Suprapubic skin (tissue), 4 donors: ENCODE measurements at regions not wholly inside any gene's neighbourhood (a gene's known extent, or its start where the extent isn't known, plus 50 kb on each side); places are given as distances from the start of the nearest gene placed in this dataset.
A peak's percentile ranks its signal among the peaks of the same experiment; 100 is the strongest.

Experiments used
- DNase-seq, 2 donors: peaks; one replicate each; pipeline ENCODE4 v3.0.0-alpha.2; 2019; ENCODE audit warnings: low spot score in 2 of 2
- H3K27ac ChIP-seq: fragments of 200-600 bp; sonication (generic); one replicate; pipeline ENCODE4 v1.5.1; 2019
- H3K27me3 ChIP-seq: fragments of 200-600 bp; sonication (generic); one replicate; pipeline ENCODE4 v1.5.1; 2019
- H3K36me3 ChIP-seq: fragments of 200-600 bp; sonication (generic); one replicate; pipeline ENCODE4 v1.5.1; 2019
- H3K4me1 ChIP-seq: fragments of 200-600 bp; sonication (generic); one replicate; pipeline ENCODE4 v1.5.1; 2019
- H3K4me3 ChIP-seq: fragments of 200-600 bp; sonication (generic); one replicate; pipeline ENCODE4 v1.5.1; 2019; ENCODE audit warnings: mild to moderate bottlenecking
- H3K9me3 ChIP-seq: fragments of 200-600 bp; sonication (generic); one replicate; pipeline ENCODE4 v1.5.1; 2019
- CTCF ChIP-seq, 2 donors: fragments of 200-600 bp in 1 of 2; fragments of 450-650 bp in 1 of 2; sonication (generic) in 1 of 2; IDR thresholded peaks; one replicate each; pipeline ENCODE4 v1.5.1; 2016 to 2019; ENCODE audit warnings: antibody characterized with exemption in 2 of 2, mild to moderate bottlenecking in 1 of 2, moderate library complexity in 1 of 2
- EP300 ChIP-seq: sonication (generic); formaldehyde crosslinking; IDR thresholded peaks from one replicate; pipeline ENCODE4 v1.6.1; 2017; ENCODE audit warnings: antibody characterized with exemption
- POLR2A ChIP-seq, 2 donors: fragments of 450-650 bp; IDR thresholded peaks; one replicate each; pipeline ENCODE4 v1.6.1; 2017; ENCODE audit warnings: antibody characterized with exemption in 2 of 2, mild to moderate bottlenecking in 2 of 2, moderate library complexity in 2 of 2
- POLR2AphosphoS5 ChIP-seq, 3 donors: sonication (generic); formaldehyde crosslinking; IDR thresholded peaks; one replicate each; pipeline ENCODE4 v1.6.1; 2017; ENCODE audit warnings: antibody characterized with exemption in 3 of 3
- WGBS: methylation state at CpG from one replicate; pipeline ENCODE4 v1.1.5; 2018; 5-methylcytosine and 5-hydroxymethylcytosine counted together

- H3K27me3 ChIP-seq: no peaks in the 10 kb centered on the region
- TF ChIP-seq POLR2AphosphoS5 (IDR thresholded peaks at IDR 0.05) (no peak), POLR2A (IDR thresholded peaks at IDR 0.05) (no peak), CTCF (IDR thresholded peaks at IDR 0.05) (no peak), EP300 (no peak)
- no peaks in the 10 kb centered on the region for H3K9me3 ChIP-seq
- WGBS: 92% methylated on average over 3 of the region's 3 CpGs
- no peaks in the 10 kb centered on the region for H3K36me3 ChIP-seq
- H3K4me1 ChIP-seq: no peaks in the 10 kb centered on the region
- H3K27ac ChIP-seq: no peak overlapping the region
- DNase-seq: no peak
- H3K4me3 ChIP-seq: no peak overlapping the region
Measured at GRCh38 chr12:82132390-82132789, 225.8 kb downstream of the CCDC59 start.

- Histone ChIP-seq H3K36me3 (no peaks in the 10 kb centered on the region), H3K9me3 (no peaks in the 10 kb centered on the region), H3K27ac (no peak overlapping the region), H3K4me1 (no peaks in the 10 kb centered on the region), H3K27me3 (no peaks in the 10 kb centered on the region), H3K4me3 (no peak overlapping the region)
- DNase-seq: no peak
- TF ChIP-seq EP300: no peak
- no peak for TF ChIP-seq POLR2AphosphoS5 (IDR thresholded peaks at IDR 0.05)
- TF ChIP-seq CTCF (IDR thresholded peaks at IDR 0.05): no peak
- TF ChIP-seq POLR2A (IDR thresholded peaks at IDR 0.05): no peak
Measured at GRCh38 chr12:82130762-82131161, 227.4 kb downstream of the CCDC59 start.

DNA sequence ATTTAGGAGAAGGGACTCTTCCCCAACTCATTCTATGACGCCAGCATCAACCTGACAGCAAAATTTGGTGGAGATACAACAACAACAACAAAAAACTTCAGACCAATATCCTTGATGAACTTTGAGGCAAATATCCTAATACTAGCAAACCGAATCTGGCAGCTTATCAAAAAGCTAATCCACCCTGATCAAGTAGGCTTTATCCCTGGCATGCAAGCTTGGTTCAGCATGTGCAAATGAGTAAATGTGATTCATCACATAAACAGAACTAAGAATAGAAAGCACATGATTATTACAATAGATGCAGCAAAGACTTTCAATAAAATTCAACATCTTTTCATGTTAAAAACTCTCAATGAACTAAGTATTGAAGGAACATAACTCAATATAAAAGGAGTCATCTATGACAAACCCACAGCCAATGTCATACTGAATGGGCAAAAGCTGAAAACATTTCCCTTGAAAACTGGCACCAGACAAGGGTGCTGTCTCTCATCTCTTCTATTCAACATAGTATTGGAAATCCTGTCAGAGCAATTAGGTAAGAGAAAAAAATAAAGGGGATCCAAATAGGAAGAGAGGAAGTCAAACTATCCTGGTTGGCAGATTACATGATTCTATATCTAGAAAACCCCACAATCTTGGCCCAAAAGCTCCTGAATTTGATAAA, 233.3 kb downstream of the CCDC59 start:
- 15% methylated on average over 2 of the region's 2 CpGs for whole genome bisulfite sequencing
- Histone ChIP-seq H3K4me1 (no peaks in the 10 kb centered on the region), H3K27me3 (no peaks in the 10 kb centered on the region), H3K4me3 (no peak overlapping the region), H3K9me3 (no peaks in the 10 kb centered on the region), H3K27ac (peak overlapping the region; percentile 69), H3K36me3 (no peaks in the 10 kb centered on the region)
- DNase-seq: no peak
- TF ChIP-seq POLR2A (IDR thresholded peaks at IDR 0.05) (no peak), POLR2AphosphoS5 (IDR thresholded peaks at IDR 0.05) (no peak), EP300 (no peak), CTCF (IDR thresholded peaks at IDR 0.05) (no peak)

DNA sequence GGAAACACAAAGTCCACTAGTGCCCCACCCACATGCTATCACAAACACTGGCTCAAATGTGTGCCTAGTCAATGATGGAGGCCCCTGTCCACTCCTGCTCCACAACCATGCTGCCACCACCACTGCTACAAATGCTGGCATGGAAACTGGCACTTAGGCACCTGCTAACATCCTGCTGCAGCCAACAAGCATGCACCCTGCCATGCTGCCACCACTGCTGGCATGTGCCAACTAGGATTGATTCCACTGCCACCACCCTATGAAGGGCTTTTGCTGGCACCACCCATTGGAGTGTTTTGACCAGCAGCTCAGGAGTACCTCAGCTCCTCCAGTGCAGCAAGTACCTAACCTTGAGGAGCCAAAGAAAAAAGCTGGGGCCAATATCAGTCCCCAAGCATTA, 236.6 kb downstream of the CCDC59 start:
- no peaks in the 10 kb centered on the region for H3K27me3 ChIP-seq

DNA sequence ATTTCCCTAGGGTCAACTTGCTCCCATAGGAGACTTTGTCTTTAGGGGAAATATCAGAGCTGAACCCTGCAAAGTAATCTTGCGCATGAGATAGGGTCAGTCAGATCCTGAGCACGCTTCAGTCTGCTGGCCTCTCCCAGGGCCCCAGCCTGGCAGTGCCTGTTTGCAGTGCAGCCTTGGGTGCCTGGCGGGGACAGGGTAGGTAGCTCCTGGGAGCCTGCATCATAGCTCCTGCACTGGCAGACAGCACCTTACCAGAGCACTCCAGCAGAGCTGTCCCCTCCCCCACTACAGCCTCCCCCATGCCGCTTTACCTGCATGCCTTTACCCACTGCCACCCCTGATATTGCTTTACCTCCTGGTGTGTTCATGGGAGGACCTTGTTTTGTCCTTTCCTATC, 237.3 kb downstream of the CCDC59 start:
- Histone ChIP-seq H3K36me3 (no peaks in the 10 kb centered on the region), H3K4me3 (no peak overlapping the region), H3K27me3 (no peaks in the 10 kb centered on the region), H3K9me3 (no peaks in the 10 kb centered on the region), H3K4me1 (no peaks in the 10 kb centered on the region), H3K27ac (no peak overlapping the region)
- no peak for DNase-seq
- 96% methylated on average over 3 of the region's 4 CpGs for WGBS
- TF ChIP-seq EP300: no peak
- no peak for TF ChIP-seq CTCF (IDR thresholded peaks at IDR 0.05)
- TF ChIP-seq POLR2A (IDR thresholded peaks at IDR 0.05): no peak
- no peak for TF ChIP-seq POLR2AphosphoS5 (IDR thresholded peaks at IDR 0.05)

More for the DNA sequence above, 236.6 kb downstream of the CCDC59 start:
- no peak for DNase-seq
- no peaks in the 10 kb centered on the region for H3K4me1 ChIP-seq
- H3K27ac ChIP-seq: no peak overlapping the region
- TF ChIP-seq EP300 (no peak), CTCF (IDR thresholded peaks at IDR 0.05) (no peak), POLR2AphosphoS5 (IDR thresholded peaks at IDR 0.05) (no peak), POLR2A (IDR thresholded peaks at IDR 0.05) (no peak)
- H3K36me3 ChIP-seq: no peaks in the 10 kb centered on the region
- no peaks in the 10 kb centered on the region for H3K9me3 ChIP-seq
- H3K4me3 ChIP-seq: no peak overlapping the region
